Activated CD4-positive, alpha-beta T cell treated with anti-CD3 and anti-CD28 coated beads, Interleukin-2, Interleukin-6, amounts not matched to agents 100 ng/mL and 50 ng/mL, durations not matched to agents 16 hours and 8 hours (primary cell): ENCODE measurements at regions not wholly inside any gene's neighbourhood (a gene's known extent, or its start where the extent isn't known, plus 50 kb on each side); places are given as distances from the start of the nearest gene placed in this dataset.
A peak's percentile ranks its signal among the peaks of the same experiment; 100 is the strongest.

ENCODE experiments used
- DNase-seq: peaks from one replicate; pipeline ENCODE4 v3.0.0-alpha.2; 2020

DNA sequence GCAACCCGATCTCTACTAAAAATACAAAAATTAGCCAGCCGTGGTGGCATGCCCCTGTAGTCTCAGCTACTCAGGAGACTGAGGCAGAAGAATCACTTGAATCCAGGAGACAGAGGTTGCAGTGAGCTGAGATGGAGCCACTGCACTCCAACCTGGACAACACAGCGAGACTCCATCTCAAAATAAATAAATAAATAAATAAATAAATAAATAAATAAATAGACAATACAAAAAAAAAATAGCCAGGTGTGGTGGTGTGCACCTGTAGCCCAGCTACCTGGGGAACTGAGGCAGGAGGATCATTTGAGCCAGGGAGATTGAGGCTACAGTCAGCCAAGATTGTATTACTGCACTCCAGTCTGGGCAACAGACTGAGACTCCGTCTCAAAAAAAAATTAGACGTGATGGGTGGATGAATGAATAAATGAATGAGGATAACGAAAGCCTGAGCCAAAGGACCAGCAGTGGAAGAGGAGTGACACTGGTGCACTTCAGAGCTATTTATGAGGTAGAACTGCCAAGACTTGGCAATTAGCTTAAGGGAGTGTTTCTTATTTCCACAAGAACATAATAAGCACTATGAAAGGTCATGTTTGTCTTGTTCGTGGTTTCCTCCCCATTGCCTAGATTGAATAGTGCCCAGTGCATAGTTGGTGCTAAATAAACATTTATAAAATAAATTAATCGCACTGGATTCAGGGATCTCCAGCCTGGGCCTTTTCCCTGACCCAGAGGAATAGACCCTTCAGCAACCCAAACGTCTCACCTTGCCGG is 232.2 kb downstream of the IDS start:
- no peak for DNase-seq

DNA sequence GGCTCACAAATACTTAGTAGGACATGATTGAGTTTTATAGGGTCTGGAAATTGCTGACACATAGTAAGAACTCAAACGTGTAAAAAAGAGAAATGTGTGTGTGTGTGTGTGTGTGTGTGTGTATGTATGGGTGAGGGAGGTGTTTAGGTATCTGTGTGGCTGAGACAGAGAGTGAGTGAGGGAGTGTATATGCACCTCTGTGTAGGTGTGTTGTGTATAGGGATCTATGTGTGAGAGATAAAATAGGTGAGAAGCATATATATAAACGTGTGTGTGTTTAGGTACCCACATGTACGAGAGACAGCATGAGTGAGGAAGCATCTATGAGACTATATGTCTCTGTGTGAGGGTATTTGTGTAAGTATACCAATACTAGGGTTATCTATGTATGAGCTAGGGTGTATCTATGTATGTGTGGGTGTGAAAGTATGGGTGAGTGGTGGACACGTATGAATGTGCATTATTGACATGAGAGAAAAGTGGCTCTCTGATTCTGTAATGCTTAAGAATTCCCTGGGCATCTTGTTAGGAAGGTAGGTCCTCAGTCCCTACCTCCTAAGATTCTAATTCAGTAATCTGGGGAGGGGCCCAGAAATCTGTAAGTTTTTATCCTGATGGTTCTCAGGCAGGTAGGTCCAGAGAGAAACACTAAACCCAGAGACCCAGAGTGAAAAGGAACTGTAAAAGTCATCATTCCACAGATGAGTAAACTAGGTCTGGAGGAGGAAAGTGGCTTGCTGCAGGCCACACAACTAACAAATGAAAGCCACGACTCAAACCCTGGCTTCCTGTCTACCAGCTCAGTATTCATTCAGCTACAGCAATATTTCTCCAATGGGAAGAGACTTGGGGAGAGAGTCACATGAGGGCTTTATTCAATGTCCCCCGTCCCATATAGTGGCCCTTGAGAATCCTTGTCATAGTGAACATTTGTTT is 237.0 kb downstream of the IDS start:
- DNase-seq = peak; percentile 23

DNA sequence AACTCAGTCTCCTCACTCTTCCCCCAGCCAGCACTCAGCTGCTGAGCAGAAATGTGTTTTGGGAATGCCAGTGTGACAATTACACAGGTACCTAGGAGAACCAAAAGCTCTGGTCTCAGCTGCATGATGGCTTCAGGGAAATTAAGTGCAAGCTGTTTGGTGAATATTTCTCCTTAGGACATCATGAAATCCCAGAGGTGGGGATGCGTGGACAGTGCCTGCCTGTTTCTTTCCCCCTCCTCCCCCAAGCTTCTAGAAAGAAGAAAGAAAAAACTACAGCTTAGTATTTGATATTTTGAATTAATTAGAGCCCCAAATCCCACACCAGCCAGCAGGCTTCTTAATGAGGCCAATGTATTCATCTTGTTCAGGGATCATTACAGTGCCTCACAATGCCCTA is 243.0 kb downstream of the IDS start:
- DNase-seq = no peak

DNA sequence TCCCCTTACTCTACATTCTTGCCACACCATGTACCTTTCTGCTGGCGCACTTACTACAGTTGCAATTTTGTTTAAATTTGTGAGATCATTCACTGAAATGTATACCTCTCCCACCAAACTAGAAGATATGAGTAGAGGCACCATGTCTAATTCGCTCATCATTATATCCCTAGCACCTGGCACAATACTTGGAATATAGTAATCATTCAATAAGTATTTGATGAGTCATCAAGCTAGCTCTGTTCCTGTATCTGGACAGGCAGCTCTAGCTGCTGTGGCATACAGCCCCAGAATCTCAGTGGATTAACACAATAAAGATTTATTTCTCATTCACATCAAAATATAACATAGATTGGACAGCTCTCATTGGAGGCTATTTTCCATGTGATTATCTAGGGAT is 245.9 kb downstream of the IDS start:
- DNase-seq = no peak

DNA sequence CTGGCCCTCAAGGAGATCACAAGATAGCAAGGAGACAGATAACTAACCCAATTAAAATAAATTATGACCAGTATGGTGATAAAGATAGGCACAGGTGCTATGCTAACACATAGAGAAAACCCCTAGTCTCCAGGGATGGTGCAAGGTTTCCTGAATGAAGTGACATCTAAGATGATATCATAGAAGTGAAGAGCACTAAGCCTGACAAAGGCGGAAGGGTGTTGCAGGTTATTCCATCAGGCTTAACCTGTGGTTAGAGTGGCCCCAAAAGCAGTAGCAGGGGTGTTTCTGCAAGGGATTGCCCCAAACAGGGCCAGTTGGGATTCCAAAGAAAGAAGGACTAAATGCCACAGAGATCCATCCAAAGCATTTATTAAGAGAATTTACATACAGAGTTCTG is 249.2 kb downstream of the IDS start:
- no peak for DNase-seq

DNA sequence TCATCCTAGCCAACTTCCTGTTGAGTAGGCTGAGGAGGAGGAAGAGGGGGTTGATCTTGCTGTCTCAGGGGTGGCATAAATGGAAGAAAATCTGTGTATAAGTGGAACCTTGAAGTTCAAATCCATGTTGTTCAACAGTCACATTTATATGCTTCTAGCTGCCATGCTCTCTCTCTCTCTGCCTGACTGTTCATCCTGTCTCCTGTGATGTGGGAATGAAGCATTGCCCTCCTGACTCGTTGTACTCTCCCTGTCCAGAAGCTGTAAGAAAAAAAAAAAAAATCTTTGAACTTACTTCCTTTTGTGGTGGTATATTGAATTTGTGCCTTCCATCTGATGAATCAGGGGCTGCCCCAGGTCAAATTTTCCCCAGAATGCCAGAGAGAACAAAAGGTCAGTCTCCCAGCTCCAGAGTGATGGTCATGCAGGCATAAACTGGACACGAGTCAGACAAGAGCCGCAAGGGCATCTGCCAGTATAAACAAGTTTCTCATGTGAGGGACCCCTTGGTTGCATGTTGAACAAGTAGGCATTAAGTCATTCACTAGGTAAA is 257.0 kb downstream of the IDS start:
- DNase-seq = no peak

DNA sequence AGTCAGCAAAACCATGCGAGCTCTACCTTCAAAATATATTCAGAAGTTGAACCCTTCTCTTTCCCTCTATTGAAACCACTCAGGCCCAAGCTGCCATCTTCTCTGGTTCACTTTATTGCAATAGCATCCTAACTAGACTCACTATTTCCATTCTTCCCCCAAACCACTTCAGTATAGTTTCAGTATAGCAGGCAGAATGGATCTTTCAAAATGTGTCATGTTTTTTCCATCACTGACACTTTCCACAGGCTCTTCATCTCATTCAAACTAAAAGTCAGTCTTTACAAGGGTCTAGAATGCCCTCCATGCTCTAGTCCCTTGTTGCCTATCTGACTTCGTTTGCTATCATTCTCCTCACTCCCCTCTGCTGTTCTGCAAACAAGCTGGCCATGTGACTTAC is 274.4 kb downstream of the IDS start:
- peak; percentile 4 for DNase-seq

DNA sequence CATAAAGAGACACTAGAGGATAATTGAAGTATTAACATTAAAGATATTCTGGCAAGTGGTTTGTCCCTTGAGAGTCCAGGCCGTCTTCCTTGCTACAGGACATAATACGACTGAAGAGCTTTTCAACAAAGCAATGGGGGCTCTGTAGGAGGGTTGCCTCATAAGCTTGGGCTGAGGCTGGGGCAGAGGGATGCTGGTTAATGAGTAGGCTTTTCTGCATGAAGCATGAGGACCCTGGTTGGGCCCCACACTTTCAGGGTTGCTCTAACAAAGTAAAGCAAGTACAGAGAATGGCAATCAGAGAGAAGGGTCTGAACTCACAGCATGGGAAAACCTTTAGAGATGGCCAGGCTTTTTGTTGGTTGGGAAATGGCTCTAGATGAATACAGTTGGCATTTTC is 281.3 kb downstream of the IDS start:
- DNase-seq = no peak

DNA sequence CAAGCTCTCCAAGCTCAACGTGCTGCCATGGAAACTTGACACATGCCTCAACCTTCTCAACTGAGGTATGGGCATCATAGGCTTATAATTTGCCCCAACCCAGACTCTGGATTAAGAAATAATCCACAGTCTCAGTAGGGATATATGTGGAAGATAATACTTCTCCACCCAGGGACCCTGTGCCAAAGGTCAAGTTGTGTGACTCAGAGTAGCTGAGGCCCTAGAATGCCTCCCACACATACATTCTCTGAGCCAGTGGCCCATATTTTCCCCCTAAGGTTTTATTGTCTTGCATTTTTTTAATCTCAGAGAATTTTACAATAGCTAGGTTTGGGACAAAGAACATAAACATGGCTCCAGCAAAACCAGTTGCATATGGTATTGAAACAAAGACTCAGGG is 283.1 kb downstream of the IDS start:
- DNase-seq = no peak

DNA sequence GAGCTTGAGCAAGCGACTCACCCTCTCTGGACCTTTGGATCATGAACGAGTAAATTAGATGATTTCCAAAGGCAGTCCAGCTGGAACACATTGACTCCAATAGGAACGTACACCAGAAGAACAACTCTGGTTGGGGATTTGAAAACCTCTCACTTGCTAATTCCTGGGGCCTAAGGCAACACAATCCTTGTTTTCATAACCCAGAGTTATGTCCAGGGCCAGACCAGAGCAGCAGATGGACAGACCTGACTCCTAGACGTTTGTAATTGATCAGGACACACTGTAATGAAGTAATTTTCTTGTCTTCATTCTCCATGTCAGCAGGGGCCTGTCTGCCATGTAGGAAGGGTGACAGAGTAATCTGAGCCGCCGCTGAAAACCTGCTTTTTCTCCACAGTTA is 283.9 kb downstream of the IDS start:
- DNase-seq = no peak

DNA sequence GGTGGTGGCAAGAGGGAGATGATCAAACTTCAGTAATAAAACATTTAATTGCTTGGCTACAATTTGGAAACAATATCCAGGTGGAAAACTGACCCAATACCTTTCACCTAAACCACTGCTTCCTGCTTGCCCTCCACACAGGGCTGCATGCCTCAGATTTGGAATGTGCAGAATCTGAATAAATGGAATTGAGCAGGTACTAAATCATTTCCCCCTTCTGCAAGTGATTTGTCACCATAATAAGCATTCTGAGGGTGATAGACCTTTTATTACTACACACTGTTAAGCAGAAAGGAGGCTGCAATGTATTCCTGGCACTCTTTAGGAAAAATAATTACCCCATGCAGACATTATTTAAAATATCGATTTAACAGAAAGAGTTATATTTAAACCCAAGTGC is 291.8 kb downstream of the IDS start:
- DNase-seq = no peak

DNA sequence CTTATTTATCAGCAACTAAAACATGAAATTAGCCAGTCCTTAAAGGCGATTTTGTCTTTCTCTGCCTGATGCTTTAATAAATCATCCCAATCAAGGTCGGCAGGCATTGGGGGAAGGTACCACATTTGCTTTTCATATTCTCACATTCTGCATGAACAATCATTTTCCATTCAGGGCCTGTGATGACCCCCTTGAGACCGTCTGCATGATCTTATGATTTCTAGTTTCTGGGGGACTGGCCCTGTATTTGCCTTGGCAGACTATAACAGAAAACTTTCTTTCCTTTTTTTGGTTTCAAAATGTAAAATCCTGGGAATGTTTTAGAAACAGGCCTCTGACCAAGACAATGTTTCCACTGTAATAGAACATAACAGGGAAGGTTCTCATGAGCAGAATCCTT is 296.8 kb downstream of the IDS start:
- DNase-seq = no peak

DNA sequence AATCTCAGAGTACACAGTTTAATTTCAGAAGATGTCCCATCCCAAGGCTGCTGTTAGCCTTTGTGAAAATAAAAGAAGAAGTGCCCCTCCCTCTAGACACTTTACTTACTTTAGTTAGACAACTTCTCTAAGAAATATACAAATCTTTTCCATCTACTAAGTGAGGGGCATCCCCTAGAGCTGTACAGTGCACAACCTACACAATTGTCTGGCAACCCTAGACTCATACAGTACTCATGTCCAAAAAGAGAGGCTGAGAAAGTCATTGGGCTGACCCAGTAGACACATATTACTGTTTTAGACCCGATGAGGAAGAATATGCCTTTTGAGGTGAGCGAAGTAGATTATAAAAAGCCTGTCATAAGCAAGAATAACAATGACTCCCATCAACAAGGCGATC is 297.6 kb downstream of the IDS start:
- no peak for DNase-seq

DNA sequence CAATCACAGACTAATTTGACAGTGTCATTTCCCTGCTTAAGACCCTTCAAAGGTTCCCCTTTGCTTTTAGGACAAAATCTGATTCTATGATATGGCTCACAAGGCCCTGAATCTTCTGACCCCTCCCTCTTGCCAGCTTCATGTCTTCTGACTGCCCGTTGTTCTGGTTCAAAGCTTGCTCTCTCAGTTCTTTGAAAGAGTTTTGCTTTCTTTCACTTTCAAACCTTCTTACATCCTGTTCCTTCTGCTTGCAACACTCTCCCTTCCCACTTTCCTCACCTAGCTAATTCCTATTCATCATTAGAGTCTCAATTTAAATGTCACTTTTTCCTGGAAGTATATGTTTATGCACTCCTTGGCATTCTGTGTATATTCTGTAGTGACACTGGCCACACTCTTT is 299.2 kb downstream of the IDS start:
- no peak for DNase-seq

DNA sequence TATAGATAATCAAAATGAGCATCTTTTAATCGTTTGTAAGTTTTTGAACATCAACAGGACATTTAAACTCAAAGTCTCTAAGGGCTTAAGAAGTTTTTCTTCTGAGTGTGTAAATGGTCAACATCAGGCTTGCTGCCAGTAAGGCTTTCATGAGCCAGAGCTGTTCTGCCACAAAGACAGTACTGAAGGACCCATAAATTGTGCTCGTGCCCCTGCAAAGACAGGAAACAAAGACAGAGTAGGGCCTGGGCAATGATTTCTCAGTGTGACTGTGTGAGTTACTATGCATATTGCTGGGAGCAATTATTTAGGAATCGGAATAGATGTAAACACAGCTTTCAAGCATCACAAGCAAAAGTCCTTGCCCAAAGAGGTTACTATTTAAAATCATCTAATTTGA is 300.0 kb downstream of the IDS start:
- no peak for DNase-seq

DNA sequence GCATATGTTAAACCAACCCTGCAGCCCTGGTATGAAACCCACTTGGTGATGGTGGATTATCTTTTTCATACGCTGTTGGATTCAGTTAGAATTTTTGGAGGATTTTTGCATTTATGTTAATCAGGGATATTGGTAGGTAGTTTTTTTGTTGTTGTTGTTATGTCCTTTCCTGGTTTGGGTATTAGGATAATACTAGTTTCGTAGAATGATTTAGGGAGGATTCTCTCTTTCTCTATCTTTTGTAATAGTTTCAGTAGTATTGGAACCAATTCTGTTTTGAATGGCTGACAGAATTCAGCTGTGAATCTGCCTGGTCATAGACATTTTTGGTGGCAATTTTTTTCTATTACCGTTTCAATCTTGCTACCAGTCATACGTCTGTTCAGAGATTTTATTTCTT is 305.4 kb downstream of the IDS start:
- no peak for DNase-seq

DNA sequence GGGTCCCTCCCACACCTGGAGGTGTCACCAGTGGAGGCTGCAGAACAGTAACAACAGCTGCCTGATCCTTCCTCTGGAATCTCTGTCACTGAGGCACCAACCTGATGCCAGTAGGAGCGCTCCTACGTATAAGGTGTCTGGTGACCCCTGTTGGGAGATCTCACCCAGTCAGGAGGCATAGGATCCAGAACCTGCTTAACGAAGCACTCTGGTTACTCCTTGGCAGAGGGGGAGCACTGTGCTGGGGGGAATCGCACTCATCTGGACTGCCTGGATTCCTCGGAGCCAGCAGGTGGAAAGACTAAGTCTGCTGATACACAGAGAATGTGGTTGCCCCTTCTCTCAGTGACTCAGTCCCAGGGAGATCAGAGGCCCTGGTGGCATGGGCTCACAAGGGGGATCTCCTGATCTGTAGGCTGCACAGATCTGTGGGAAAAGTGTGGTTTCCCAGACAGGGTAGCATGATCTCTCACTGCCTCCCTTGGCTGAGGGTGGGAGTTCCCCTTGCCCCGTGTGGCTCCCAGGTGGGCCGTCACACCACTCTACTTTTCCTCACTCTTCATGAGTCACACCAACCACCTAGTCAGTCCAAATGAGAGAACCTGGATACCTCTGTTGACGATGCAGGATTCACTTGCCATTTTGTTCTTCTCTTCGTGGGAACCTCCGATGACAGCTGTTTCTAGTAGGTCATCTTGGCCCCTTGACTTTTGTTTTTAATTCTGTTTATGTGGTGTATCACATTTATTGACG is 305.9 kb downstream of the IDS start:
- peak; percentile 1 for DNase-seq

DNA sequence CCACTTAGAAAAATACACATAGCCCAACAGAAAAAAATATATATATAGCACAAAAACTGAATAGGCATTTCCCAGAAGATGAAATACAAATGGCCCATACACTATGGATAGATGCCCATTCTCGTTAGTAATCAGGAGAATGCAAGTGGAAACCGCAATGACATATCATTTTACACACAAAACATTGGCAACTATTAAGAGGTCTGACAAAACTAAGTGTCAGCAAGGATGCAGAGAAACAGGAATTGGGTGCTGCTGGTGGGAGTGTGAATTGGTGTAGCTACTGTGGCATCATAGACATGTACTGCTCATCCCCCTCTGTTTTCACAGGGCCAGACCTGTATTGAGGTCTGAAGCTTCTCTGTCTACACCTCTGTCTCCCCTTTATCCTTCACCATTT is 320.0 kb downstream of the IDS start:
- no peak for DNase-seq

DNA sequence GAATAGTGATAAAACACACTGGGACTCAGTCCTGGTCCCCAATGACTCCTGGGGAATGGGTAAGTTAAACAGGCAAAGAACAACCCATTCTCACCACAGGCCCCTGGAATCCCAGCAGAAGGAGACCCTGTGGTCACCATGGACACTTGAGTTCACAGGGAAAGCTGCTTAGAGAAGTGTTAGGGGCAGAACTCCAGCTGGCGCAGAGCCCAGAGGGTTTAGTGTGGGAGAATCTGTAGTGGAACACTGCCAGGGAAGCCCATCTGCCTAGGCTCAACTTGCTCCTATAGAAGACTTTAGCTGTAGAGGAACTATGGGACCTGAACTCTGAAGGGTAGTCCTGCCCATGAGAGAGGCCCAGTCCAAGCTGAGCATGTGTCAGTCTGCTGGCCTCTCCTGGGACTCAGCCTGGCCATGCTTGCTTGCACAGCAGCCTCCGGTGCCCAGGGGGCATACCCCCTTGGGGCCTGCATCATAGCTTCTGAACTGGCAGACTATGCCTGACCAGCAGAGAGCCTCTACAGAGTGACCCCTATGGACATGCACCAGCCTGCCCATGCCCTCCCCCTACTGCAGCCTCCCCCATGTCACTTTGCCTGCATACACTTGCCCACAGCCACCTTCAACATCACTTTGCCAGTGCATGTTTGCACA is 343.5 kb downstream of the IDS start:
- DNase-seq = no peak

DNA sequence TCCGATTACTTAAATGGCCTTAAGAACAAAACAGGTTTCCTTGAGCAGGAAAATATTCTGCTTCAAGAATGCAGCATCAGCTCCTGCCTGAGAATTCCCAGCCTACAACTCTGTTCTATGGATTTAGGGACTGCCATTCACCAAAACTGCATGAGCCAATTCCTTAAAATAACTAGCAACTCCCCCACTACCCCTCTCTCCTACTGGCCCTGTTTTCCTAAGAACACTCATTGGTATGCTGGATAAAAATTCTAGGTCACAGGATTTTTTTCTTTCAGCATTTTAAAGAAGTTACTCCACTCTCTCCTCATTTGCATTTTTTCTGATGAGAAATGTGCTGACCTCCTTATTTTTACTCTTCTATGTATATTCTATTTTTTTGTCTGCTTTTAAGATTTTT is 347.1 kb downstream of the IDS start:
- no peak for DNase-seq

DNA sequence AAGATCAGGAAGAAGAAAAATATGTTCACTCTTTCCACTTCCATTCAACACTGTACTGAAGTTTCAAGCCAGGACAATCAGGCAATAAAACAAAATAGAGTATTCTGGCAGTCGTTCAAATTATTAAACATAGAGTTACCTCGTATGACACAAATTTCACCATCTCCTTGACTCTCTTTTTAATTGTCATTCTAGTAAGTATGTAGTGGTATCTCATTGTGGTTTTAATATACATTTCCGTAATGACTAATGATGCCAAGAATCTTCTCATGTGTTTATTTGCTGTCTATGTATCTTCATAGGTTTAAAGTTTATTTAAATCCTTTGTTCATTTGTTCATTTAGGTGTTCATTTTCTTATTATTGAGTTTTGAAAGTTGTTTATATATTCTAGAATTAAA is 352.2 kb downstream of the IDS start:
- DNase-seq = no peak
